ENCODE measurements at regions not wholly inside any gene's neighbourhood (a gene's known extent, or its start where the extent isn't known, plus 50 kb on each side); places are given as distances from the start of the nearest gene placed in this dataset.

DNA sequence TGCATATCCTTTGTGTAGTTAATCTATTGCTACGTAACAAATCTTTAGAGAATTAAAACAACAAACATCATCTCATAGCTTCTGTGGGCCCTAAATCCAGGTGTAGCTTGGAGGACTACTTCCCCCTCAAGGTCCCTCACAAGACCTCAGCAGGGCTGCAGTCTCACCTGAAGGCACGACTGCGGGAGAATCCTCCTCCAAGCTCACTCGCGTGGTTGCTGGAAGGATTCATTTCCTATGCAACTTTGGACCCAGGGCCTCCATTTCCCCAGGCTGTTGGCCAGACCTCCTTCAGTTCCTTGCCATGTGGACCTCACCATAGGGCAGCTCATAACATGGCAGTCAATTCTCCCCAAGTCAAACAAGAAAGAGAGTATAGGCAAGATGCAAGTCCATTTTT is 140.4 kb downstream of the OAT start:
- no peak for DNase-seq (ENCODE audit: extremely low spot score)
- TF ChIP-seq, protein P1, sequence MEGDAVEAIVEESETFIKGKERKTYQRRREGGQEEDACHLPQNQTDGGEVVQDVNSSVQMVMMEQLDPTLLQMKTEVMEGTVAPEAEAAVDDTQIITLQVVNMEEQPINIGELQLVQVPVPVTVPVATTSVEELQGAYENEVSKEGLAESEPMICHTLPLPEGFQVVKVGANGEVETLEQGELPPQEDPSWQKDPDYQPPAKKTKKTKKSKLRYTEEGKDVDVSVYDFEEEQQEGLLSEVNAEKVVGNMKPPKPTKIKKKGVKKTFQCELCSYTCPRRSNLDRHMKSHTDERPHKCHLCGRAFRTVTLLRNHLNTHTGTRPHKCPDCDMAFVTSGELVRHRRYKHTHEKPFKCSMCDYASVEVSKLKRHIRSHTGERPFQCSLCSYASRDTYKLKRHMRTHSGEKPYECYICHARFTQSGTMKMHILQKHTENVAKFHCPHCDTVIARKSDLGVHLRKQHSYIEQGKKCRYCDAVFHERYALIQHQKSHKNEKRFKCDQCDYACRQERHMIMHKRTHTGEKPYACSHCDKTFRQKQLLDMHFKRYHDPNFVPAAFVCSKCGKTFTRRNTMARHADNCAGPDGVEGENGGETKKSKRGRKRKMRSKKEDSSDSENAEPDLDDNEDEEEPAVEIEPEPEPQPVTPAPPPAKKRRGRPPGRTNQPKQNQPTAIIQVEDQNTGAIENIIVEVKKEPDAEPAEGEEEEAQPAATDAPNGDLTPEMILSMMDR (IDR thresholded peaks at IDR 0.05; ENCODE audit: control extremely low read depth, extremely low read depth, low read depth, missing control alignments), result no peak
- ChIA-PET CTCF (interaction anchor here (1.2 kb wide), 1 partner anchor 12 kb away, joined by 3 read pairs; no protein-coding TSS in a partner anchor), POLR2A (no interaction called here)

DNA sequence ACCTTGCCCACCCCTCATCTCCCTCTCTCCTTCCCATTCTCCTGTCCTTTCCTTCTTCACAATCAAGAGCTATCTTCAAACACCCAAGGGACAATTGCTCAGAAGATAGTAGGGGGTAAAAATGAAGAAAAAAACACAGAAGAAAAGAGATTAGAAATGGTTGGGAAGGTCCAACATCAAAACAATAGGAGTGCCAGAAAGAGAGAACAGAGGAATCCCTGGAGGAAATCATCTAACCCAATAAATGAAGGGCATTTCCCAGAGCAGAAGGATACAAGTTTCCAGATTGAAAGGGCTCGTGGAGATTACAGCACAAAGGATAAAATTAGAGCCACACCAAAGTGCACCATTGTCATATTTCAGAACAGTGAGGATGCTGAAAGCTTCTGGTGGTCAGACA is 145.6 kb downstream of the OAT start:
- CTCF ChIA-PET, result no interaction called here
- POLR2A ChIA-PET, result no interaction called here
- TF ChIP-seq, protein P1 (IDR thresholded peaks at IDR 0.05; ENCODE audit: control extremely low read depth, extremely low read depth, low read depth, missing control alignments), result no peak
- no peak for DNase-seq (ENCODE audit: extremely low spot score)

DNA sequence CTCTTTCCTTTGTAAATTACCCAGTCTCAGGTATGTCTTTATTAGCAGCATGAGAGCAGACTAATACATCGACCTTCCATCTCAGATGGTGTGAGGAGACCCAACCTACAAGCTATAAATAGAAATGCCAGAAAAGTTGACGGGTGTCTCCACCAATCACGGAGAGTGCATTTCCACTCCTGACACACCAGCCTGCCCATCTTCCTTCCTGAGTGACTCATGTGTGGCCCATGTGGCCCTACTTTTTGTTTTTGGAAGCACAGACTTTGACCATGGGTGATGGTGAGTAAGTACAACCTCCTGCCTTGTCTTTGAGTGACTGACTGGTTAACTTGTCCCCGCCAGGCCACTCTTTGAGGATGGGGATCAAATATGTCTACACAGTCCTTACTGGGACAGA is 147.0 kb downstream of the OAT start:
- no peak for DNase-seq (ENCODE audit: extremely low spot score)
- TF ChIP-seq, protein P1 (IDR thresholded peaks at IDR 0.05; ENCODE audit: control extremely low read depth, extremely low read depth, low read depth, missing control alignments), result no peak
- POLR2A ChIA-PET, result no interaction called here
- CTCF ChIA-PET, result no interaction called here

DNA sequence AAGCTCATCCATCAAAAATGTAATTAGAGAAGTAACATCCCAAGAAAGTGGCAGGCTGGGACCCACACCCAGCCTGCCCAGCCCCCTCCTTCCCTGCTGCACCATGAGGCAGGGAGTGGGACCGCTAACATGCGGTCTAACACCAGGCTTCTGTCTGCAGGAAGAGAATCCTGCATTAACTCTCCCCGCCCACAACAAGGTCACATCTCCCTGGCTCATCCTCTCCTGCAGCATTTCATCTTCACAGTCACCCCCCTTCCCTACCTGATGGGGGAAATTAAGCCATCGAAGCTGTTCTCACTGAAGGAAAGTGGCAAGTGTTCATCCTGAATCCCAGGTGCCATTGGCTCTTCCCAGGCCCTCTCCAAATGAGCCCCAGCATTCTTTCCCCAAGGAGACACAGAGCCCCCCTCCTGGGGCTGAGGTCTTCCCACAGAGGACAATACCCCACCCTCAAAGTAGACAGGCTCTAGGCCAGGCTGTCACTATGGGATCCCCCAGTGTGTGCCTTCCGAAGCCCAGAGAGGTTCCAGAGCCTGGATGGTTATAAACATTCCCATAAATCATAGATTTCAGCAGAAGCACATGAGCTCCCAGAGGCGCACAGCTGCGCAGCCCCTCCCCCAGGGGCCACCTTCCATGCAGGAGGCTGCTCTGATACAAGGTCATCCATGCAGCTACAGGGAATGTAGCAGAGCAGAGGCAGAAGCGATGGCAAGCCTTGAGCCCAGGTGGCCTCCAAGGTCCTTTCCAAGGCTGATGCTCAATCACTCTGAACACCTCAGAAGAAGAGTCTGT is 148.0 kb downstream of the OAT start:
- CTCF ChIA-PET, result no interaction called here
- TF ChIP-seq, protein P1 (IDR thresholded peaks at IDR 0.05; ENCODE audit: control extremely low read depth, extremely low read depth, low read depth, missing control alignments), result no peak
- no peak for DNase-seq (ENCODE audit: extremely low spot score)
- POLR2A ChIA-PET, result no interaction called here

DNA sequence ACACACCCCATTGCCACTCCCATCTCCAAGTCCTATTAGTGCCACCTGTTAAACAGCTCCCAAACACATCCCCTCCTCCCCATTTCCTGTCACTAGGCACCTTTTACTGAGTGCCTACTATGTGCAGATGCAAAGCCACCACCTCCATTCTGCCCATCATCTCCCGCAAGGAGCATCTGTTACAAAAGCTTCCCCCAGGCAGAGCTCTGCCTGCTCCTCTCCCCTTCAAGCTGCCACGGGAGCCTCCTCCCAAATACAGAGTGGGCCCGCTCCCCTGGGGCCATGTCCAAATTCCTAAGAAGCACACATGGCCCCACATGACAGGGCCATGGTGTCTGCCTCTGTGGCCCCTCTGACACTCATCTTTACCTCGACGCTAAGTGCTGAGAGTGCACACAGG is 149.7 kb downstream of the OAT start:
- CTCF ChIA-PET, result no interaction called here
- POLR2A ChIA-PET, result no interaction called here
- TF ChIP-seq, protein P1 (IDR thresholded peaks at IDR 0.05; ENCODE audit: control extremely low read depth, extremely low read depth, low read depth, missing control alignments), result no peak
- DNase-seq (ENCODE audit: extremely low spot score), result no peak

DNA sequence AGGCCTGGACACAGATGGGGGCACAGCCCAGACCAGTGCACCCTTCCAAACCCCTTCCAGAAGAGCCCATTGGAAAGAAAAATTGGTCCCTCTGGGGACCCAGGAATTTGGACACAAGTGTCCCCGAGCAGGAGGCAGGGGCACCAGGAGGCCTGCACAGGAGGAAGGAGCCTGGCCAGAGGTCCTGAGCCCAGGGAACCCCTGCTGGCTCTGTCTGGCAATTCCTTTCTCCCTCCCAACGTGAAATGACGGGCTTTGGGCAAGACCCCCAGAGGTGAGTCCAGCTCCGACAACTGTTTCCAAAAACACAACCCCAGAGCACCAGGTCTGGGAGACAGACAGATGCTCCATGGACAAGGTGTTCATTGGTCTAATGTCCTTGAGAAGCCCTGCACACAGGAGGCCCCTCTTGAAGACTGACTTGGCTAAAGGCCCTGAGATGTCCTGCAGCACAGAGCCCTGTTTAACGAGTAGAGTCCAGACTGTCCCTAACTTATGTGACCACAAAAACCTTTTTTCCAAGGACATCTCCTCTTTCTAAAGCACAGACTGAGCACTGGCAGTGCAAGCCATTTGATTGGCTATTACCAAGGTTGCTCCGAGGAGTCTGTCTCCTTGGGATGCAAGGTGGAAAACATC is 150.7 kb downstream of the OAT start:
- POLR2A ChIA-PET, result no interaction called here
- CTCF ChIA-PET, result no interaction called here
- DNase-seq (ENCODE audit: extremely low spot score), result no peak
- TF ChIP-seq, protein P1 (IDR thresholded peaks at IDR 0.05; ENCODE audit: control extremely low read depth, extremely low read depth, low read depth, missing control alignments), result no peak

Data from GM10248 (cell line).